Suprapubic skin (tissue), 4 donors: ENCODE measurements at regions not wholly inside any gene's neighbourhood (a gene's known extent, or its start where the extent isn't known, plus 50 kb on each side); places are given as distances from the start of the nearest gene placed in this dataset.

Source experiments
- CTCF ChIP-seq, 2 donors: fragments of 200-600 bp in 1 of 2; fragments of 450-650 bp in 1 of 2; sonication (generic) in 1 of 2; IDR thresholded peaks; one replicate each; pipeline ENCODE4 v1.5.1; 2016 to 2019; ENCODE audit warnings: antibody characterized with exemption in 2 of 2, mild to moderate bottlenecking in 1 of 2, moderate library complexity in 1 of 2
- EP300 ChIP-seq: sonication (generic); formaldehyde crosslinking; IDR thresholded peaks from one replicate; pipeline ENCODE4 v1.6.1; 2017; ENCODE audit warnings: antibody characterized with exemption
- POLR2A ChIP-seq, 2 donors: fragments of 450-650 bp; IDR thresholded peaks; one replicate each; pipeline ENCODE4 v1.6.1; 2017; ENCODE audit warnings: antibody characterized with exemption in 2 of 2, mild to moderate bottlenecking in 2 of 2, moderate library complexity in 2 of 2
- POLR2AphosphoS5 ChIP-seq, 3 donors: sonication (generic); formaldehyde crosslinking; IDR thresholded peaks; one replicate each; pipeline ENCODE4 v1.6.1; 2017; ENCODE audit warnings: antibody characterized with exemption in 3 of 3

DNA sequence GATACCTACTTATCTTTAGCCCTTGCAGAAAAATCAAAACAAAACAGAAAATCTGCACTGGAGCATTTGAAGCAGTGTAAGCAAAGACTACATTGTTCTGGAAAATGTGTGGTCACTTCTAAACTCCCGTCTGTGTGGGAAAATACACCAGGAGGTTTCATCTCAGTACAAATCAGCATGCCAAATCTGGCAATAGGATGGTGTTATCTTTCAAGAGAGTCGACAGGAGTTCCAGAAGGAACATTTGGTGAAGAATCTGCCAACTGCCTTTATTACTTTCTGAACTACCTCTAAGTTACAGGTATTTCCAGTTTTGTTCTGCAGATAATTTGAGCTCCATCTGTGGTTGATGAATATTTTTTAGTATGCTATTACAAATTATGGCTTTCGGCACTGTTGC, 1348.0 kb downstream of the RAPGEF2 start:
- no peak for TF ChIP-seq CTCF (IDR thresholded peaks at IDR 0.05)
- TF ChIP-seq POLR2A (IDR thresholded peaks at IDR 0.05): no peak
- no peak for TF ChIP-seq POLR2AphosphoS5 (IDR thresholded peaks at IDR 0.05)
- no peak for TF ChIP-seq EP300
